ENCODE measurements at regions not wholly inside any gene's neighbourhood (a gene's known extent, or its start where the extent isn't known, plus 50 kb on each side); places are given as distances from the start of the nearest gene placed in this dataset.
"Not testable (repeated sequence)": the region's sequence is repeated elsewhere in the genome, so short reads cannot be mapped to it uniquely, and the experiment has no call there.

- DNase-seq = no peak
These were observed 68.0 kb upstream of the HELT start for GRCh38 chr4:184950117-184950830.

- DNase-seq = no peak
These were observed 67.4 kb upstream of the HELT start for GRCh38 chr4:184950926-184951325.

- DNase-seq = no peak
These were observed 66.6 kb upstream of the HELT start for GRCh38 chr4:184951668-184952160.

- DNase-seq = no peak
These were observed 65.8 kb upstream of the HELT start for GRCh38 chr4:184952522-184952921.

GRCh38 chr4:184953421-184953945 is 64.8 kb upstream of the HELT start:
- DNase-seq = no peak

- DNase-seq = no peak
These were observed 64.3 kb upstream of the HELT start for GRCh38 chr4:184953971-184954370.

GRCh38 chr4:184954482-184954881 is 63.8 kb upstream of the HELT start:
- no peak for DNase-seq

GRCh38 chr4:184955116-184955515 is 63.2 kb upstream of the HELT start:
- DNase-seq = no peak

- no peak for DNase-seq
These were observed 62.7 kb upstream of the HELT start for GRCh38 chr4:184955636-184956035.

GRCh38 chr4:184957446-184958115 is 60.7 kb upstream of the HELT start:
- DNase-seq = no peak

- DNase-seq = no peak
These were observed 60.0 kb upstream of the HELT start for GRCh38 chr4:184958127-184958922.

GRCh38 chr4:184958923-184959210 is 59.4 kb upstream of the HELT start:
- DNase-seq = no peak

- DNase-seq = no peak
These were observed 59.0 kb upstream of the HELT start for GRCh38 chr4:184959309-184959708.

- DNase-seq = no peak
These were observed 58.5 kb upstream of the HELT start for GRCh38 chr4:184959786-184960185.

- DNase-seq = no peak
These were observed 57.8 kb upstream of the HELT start for GRCh38 chr4:184960505-184960971.

- DNase-seq = no peak
These were observed 56.6 kb upstream of the HELT start for GRCh38 chr4:184961660-184962059.

- DNase-seq = no peak
These were observed 56.1 kb upstream of the HELT start for GRCh38 chr4:184962125-184962638.

GRCh38 chr4:184965230-184966050 is 52.9 kb upstream of the HELT start:
- DNase-seq = not testable (repeated sequence)

GRCh38 chr4:184966051-184966691 is 52.1 kb upstream of the HELT start:
- DNase-seq = not testable (repeated sequence)

GRCh38 chr4:184967699-184968098 is 50.6 kb upstream of the HELT start:
- DNase-seq = not testable (repeated sequence)

GRCh38 chr4:184968366-184968765 is 49.9 kb upstream of the HELT start:
- DNase-seq = no peak
